ENCODE measurements at regions not wholly inside any gene's neighbourhood (a gene's known extent, or its start where the extent isn't known, plus 50 kb on each side); places are given as distances from the start of the nearest gene placed in this dataset.

GRCh38 chr1:239483391-239483790 lies 97.0 kb downstream of the CHRM3 start:
- H3K9ac ChIP-seq (ENCODE audit: low read depth, low read length), result no peak overlapping the region
- peaks cover 13% of the 10 kb centered on the region for H3K9me3 ChIP-seq (ENCODE audit: control insufficient read depth, insufficient read depth, low read length)
- no peak overlapping the region for H3K4me3 ChIP-seq (ENCODE audit: low read depth, low read length)
- no peaks in the 10 kb centered on the region for H3K27me3 ChIP-seq (ENCODE audit: control insufficient read depth, insufficient read depth, low read length)
- H3K27ac ChIP-seq (ENCODE audit: low read depth, low read length), result no peak overlapping the region
- no peaks in the 10 kb centered on the region for H3K4me1 ChIP-seq (ENCODE audit: control insufficient read depth, insufficient read depth, low read length)
- H3K36me3 ChIP-seq (ENCODE audit: control insufficient read depth, insufficient read depth, low read length), result no peaks in the 10 kb centered on the region

GRCh38 chr1:239493811-239494414 lies 107.5 kb downstream of the CHRM3 start:
- no peaks in the 10 kb centered on the region for H3K27me3 ChIP-seq (ENCODE audit: control insufficient read depth, insufficient read depth, low read length)
- H3K36me3 ChIP-seq (ENCODE audit: control insufficient read depth, insufficient read depth, low read length), result no peaks in the 10 kb centered on the region

DNA sequence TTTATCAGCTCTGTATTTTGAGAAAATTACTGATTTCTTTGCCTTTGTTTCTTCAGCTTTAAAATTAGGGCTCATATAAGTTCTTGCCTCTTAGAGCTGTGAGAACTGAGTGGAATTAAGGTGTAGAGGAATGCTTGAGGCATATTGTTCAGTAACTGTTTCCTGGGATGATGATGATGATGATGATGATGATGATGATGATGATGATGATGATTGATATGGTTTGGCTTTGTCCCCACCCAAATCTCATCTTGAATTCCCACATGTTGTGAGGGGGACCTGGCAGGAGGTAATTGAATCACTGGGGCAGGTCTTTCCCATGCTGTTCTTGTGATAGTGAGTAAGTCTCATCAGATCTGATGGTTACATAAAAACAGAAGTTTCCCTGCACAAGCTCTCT lies 118.7 kb downstream of the CHRM3 start:
- Histone ChIP-seq H3K27ac (ENCODE audit: low read depth, low read length) (no peak overlapping the region), H3K4me1 (ENCODE audit: control insufficient read depth, insufficient read depth, low read length) (no peaks in the 10 kb centered on the region), H3K27me3 (ENCODE audit: control insufficient read depth, insufficient read depth, low read length) (no peaks in the 10 kb centered on the region), H3K9ac (ENCODE audit: low read depth, low read length) (no peak overlapping the region), H3K4me3 (ENCODE audit: low read depth, low read length) (no peak overlapping the region), H3K9me3 (ENCODE audit: control insufficient read depth, insufficient read depth, low read length) (peaks cover 8% of the 10 kb centered on the region; the same call in 1 of the 2 replicates), H3K36me3 (ENCODE audit: control insufficient read depth, insufficient read depth, low read length) (no peaks in the 10 kb centered on the region)

More at GRCh38 chr1:239493811-239494414, 107.5 kb downstream of the CHRM3 start:
- no peaks in the 10 kb centered on the region for H3K4me1 ChIP-seq (ENCODE audit: control insufficient read depth, insufficient read depth, low read length)
- H3K9me3 ChIP-seq (ENCODE audit: control insufficient read depth, insufficient read depth, low read length), result no peaks in the 10 kb centered on the region; the same call in 1 of the 2 replicates
- no peak overlapping the region for H3K9ac ChIP-seq (ENCODE audit: low read depth, low read length)
- H3K27ac ChIP-seq (ENCODE audit: low read depth, low read length), result no peak overlapping the region
- H3K4me3 ChIP-seq (ENCODE audit: low read depth, low read length), result no peak overlapping the region

DNA sequence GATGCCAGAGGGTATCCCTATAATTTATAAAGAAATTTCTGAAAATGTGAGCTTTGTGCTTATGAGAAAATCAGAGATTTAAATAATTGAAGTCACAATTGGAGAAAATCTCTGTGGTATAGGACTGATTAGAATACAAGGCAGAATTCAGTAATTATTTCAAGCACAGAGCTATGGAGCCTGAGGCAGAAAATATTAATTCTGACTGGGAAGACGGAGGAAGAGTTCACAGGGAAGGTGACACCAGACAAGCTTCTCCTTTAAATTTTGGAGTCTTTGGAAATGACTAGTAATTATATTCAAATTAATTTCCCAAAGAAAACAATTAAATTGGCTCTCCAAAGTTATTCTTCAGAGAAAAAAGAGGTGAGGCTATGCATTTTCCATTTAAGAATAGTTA lies 121.5 kb downstream of the CHRM3 start:
- Histone ChIP-seq H3K27me3 (ENCODE audit: control insufficient read depth, insufficient read depth, low read length) (no peaks in the 10 kb centered on the region), H3K27ac (ENCODE audit: low read depth, low read length) (no peak overlapping the region), H3K4me1 (ENCODE audit: control insufficient read depth, insufficient read depth, low read length) (no peaks in the 10 kb centered on the region), H3K9me3 (ENCODE audit: control insufficient read depth, insufficient read depth, low read length) (peaks cover 8% of the 10 kb centered on the region; the same call in 1 of the 2 replicates), H3K4me3 (ENCODE audit: low read depth, low read length) (no peak overlapping the region), H3K36me3 (ENCODE audit: control insufficient read depth, insufficient read depth, low read length) (no peaks in the 10 kb centered on the region), H3K9ac (ENCODE audit: low read depth, low read length) (no peak overlapping the region)

- H3K36me3 ChIP-seq (ENCODE audit: control insufficient read depth, insufficient read depth, low read length), result no peaks in the 10 kb centered on the region
- no peaks in the 10 kb centered on the region; the same call in 1 of the 2 replicates for H3K9me3 ChIP-seq (ENCODE audit: control insufficient read depth, insufficient read depth, low read length)
- no peak overlapping the region for H3K9ac ChIP-seq (ENCODE audit: low read depth, low read length)
- H3K4me1 ChIP-seq (ENCODE audit: control insufficient read depth, insufficient read depth, low read length), result peaks cover 10% of the 10 kb centered on the region
- H3K27ac ChIP-seq (ENCODE audit: low read depth, low read length), result no peak overlapping the region
- H3K27me3 ChIP-seq (ENCODE audit: control insufficient read depth, insufficient read depth, low read length), result no peaks in the 10 kb centered on the region
- no peak overlapping the region for H3K4me3 ChIP-seq (ENCODE audit: low read depth, low read length)
Observed at GRCh38 chr1:239511875-239512274, 125.5 kb downstream of the CHRM3 start.

GRCh38 chr1:239516579-239516978 lies 130.2 kb downstream of the CHRM3 start:
- no peak overlapping the region for H3K27ac ChIP-seq (ENCODE audit: low read depth, low read length)
- no peaks in the 10 kb centered on the region for H3K36me3 ChIP-seq (ENCODE audit: control insufficient read depth, insufficient read depth, low read length)
- H3K9ac ChIP-seq (ENCODE audit: low read depth, low read length), result no peak overlapping the region
- H3K4me3 ChIP-seq (ENCODE audit: low read depth, low read length), result no peak overlapping the region
- no peaks in the 10 kb centered on the region for H3K27me3 ChIP-seq (ENCODE audit: control insufficient read depth, insufficient read depth, low read length)
- no peaks in the 10 kb centered on the region for H3K9me3 ChIP-seq (ENCODE audit: control insufficient read depth, insufficient read depth, low read length)
- peaks cover 10% of the 10 kb centered on the region for H3K4me1 ChIP-seq (ENCODE audit: control insufficient read depth, insufficient read depth, low read length)

GRCh38 chr1:239526391-239526790 lies 140.0 kb downstream of the CHRM3 start:
- Histone ChIP-seq H3K4me1 (ENCODE audit: control insufficient read depth, insufficient read depth, low read length) (no peaks in the 10 kb centered on the region), H3K27ac (ENCODE audit: low read depth, low read length) (no peak overlapping the region), H3K4me3 (ENCODE audit: low read depth, low read length) (no peak overlapping the region), H3K27me3 (ENCODE audit: control insufficient read depth, insufficient read depth, low read length) (no peaks in the 10 kb centered on the region), H3K9me3 (ENCODE audit: control insufficient read depth, insufficient read depth, low read length) (no peaks in the 10 kb centered on the region), H3K36me3 (ENCODE audit: control insufficient read depth, insufficient read depth, low read length) (no peaks in the 10 kb centered on the region), H3K9ac (ENCODE audit: low read depth, low read length) (no peak overlapping the region)

- H3K9me3 ChIP-seq (ENCODE audit: control insufficient read depth, insufficient read depth, low read length), result no peaks in the 10 kb centered on the region
Observed at GRCh38 chr1:239527051-239527693, 140.8 kb downstream of the CHRM3 start.

DNA sequence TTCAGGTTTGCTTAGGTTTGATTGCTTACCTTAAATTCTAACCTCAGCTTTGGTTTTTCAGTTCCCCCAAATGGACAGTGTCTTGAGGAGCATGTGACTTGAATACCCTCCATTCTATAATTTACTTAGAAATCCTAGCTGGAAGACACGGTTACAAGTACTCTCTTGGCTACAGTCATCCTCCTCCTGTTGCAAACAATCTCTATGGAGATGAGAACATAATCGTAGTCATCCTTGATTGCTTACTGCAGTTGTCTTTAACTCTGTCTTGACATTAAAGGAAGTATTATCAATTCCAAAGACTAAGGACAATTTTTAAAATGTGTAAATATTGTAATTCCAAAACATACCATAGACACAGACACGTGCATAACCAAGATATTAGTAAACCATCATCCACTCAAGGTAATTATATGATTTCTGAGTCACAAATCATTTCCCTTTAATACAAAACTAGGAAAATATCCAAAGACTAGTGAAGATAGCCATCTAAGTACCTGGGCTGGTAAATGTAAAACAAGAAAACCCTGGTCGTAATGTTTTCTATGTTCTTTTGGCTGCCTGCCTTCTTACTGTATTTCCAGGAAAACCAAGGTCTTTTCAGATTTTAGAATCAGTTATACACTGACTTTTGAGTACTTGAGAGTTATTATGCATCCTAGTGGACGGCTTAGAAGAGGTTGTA lies 149.9 kb downstream of the CHRM3 start:
- no peak overlapping the region for H3K27ac ChIP-seq (ENCODE audit: low read depth, low read length)

More at GRCh38 chr1:239527051-239527693, 140.8 kb downstream of the CHRM3 start:
- Histone ChIP-seq H3K9ac (ENCODE audit: low read depth, low read length) (no peak overlapping the region), H3K4me1 (ENCODE audit: control insufficient read depth, insufficient read depth, low read length) (no peaks in the 10 kb centered on the region), H3K27ac (ENCODE audit: low read depth, low read length) (no peak overlapping the region), H3K36me3 (ENCODE audit: control insufficient read depth, insufficient read depth, low read length) (no peaks in the 10 kb centered on the region), H3K27me3 (ENCODE audit: control insufficient read depth, insufficient read depth, low read length) (no peaks in the 10 kb centered on the region), H3K4me3 (ENCODE audit: low read depth, low read length) (no peak overlapping the region)

DNA sequence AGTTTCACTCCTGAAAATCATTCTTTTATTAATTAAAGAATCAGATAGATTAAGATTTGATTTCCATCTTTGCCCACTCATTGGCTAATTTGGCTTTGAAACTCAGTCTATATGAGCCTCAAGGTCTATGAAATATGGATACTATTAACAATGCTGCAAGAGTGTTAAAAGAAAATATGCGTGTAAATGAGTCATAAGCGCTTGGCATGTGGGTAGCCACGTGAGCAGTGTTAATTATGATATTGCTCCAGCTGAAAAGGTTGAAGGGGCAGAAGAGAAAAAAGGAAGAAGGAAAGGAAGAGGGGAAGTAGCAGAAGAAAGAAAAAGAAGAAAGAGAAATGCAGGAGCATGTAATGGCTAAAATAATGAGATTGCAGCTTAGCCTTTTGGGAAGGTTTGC lies 151.4 kb downstream of the CHRM3 start:
- no peak overlapping the region for H3K27ac ChIP-seq (ENCODE audit: low read depth, low read length)
- H3K36me3 ChIP-seq (ENCODE audit: control insufficient read depth, insufficient read depth, low read length), result no peaks in the 10 kb centered on the region
- peaks cover 14% of the 10 kb centered on the region for H3K4me1 ChIP-seq (ENCODE audit: control insufficient read depth, insufficient read depth, low read length)
- no peak overlapping the region for H3K9ac ChIP-seq (ENCODE audit: low read depth, low read length)
- no peak overlapping the region for H3K4me3 ChIP-seq (ENCODE audit: low read depth, low read length)
- H3K27me3 ChIP-seq (ENCODE audit: control insufficient read depth, insufficient read depth, low read length), result no peaks in the 10 kb centered on the region
- no peaks in the 10 kb centered on the region for H3K9me3 ChIP-seq (ENCODE audit: control insufficient read depth, insufficient read depth, low read length)

More for the DNA sequence above, 149.9 kb downstream of the CHRM3 start:
- Histone ChIP-seq H3K27me3 (ENCODE audit: control insufficient read depth, insufficient read depth, low read length) (no peaks in the 10 kb centered on the region), H3K4me1 (ENCODE audit: control insufficient read depth, insufficient read depth, low read length) (peaks cover 14% of the 10 kb centered on the region), H3K36me3 (ENCODE audit: control insufficient read depth, insufficient read depth, low read length) (no peaks in the 10 kb centered on the region), H3K9ac (ENCODE audit: low read depth, low read length) (no peak overlapping the region), H3K4me3 (ENCODE audit: low read depth, low read length) (no peak overlapping the region), H3K9me3 (ENCODE audit: control insufficient read depth, insufficient read depth, low read length) (no peaks in the 10 kb centered on the region)

Data from HUES48 (cell line).